ENCODE measurements at regions not wholly inside any gene's neighbourhood (a gene's known extent, or its start where the extent isn't known, plus 50 kb on each side); places are given as distances from the start of the nearest gene placed in this dataset.

DNA sequence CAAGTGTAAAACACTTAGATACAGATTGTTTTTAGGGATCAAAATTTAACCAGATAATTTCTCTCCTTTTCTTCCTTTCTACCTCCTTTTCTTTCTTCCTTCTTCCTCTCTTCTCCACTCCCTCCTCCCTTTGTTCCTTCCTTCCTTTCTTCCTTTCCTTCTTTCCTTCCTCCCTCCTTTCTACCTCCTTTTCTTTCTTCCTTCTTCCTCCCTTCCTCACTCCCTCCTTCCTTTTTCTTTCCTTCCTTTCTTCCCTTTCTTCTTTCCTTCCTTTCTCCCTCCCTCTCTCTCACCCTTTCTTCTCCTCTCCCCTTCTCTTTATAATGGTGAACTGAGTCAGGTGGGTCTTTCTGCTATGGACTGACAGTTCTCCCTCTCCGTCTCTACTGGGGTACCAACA lies 397.5 kb upstream of the CDH11 start:
- Histone ChIP-seq H3K27ac (replicated peaks in 1 of 4) (no peak overlapping the region), H3K27me3 (no peaks in the 10 kb centered on the region), H3K4me3 (no peak overlapping the region), H3K9me3 (no peaks in the 10 kb centered on the region), H3K4me1 (peaks cover 0 to 11% (median 9%) of the 10 kb centered on the region in 4 donors), H3K36me3 (no peaks in the 10 kb centered on the region)
- TF ChIP-seq, protein P1, sequence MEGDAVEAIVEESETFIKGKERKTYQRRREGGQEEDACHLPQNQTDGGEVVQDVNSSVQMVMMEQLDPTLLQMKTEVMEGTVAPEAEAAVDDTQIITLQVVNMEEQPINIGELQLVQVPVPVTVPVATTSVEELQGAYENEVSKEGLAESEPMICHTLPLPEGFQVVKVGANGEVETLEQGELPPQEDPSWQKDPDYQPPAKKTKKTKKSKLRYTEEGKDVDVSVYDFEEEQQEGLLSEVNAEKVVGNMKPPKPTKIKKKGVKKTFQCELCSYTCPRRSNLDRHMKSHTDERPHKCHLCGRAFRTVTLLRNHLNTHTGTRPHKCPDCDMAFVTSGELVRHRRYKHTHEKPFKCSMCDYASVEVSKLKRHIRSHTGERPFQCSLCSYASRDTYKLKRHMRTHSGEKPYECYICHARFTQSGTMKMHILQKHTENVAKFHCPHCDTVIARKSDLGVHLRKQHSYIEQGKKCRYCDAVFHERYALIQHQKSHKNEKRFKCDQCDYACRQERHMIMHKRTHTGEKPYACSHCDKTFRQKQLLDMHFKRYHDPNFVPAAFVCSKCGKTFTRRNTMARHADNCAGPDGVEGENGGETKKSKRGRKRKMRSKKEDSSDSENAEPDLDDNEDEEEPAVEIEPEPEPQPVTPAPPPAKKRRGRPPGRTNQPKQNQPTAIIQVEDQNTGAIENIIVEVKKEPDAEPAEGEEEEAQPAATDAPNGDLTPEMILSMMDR (IDR thresholded peaks at IDR 0.05) = no peak
- no peak for TF ChIP-seq POLR2AphosphoS5 (IDR thresholded peaks at IDR 0.05)
- no peak for TF ChIP-seq POLR2A (IDR thresholded peaks at IDR 0.05; ENCODE audit: low read depth)
- no peak for TF ChIP-seq EP300 (IDR thresholded peaks at IDR 0.05)
- DNase-seq (ENCODE audit: extremely low spot score) = no peak
- WGBS = 92% methylated on average over 1 of the region's 1 CpG
- intact Hi-C loops (cut with DNase I) = no loop called here

DNA sequence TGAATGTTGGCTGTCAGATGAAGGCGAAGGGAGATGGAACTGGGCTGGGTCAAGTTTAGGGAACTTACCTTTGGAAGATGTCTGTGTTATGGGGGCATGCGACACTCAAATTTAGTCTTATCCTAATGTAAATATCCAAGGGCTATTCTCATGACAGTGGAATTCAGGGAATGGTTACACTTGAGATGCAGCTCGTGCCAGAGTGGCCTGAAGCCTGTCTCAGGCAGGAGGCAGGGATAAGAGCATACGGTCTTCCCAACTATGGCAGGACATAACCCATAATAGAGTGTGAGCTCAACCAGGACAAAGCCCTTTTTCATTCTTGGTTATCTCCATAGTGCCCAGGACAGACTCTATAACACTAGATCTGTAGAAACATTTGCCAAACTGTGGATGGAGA lies 393.3 kb upstream of the CDH11 start:
- H3K9me3 ChIP-seq = no peaks in the 10 kb centered on the region
- intact Hi-C loops (cut with DNase I) = no loop called here
- H3K27ac ChIP-seq (replicated peaks in 1 of 4) = no peak overlapping the region
- 61% methylated on average over 4 of the region's 4 CpGs for WGBS
- no peaks in the 10 kb centered on the region for H3K27me3 ChIP-seq
- peaks cover 0 to 11% (median 9%) of the 10 kb centered on the region in 4 donors for H3K4me1 ChIP-seq
- DNase-seq (ENCODE audit: extremely low spot score) = no peak
- H3K36me3 ChIP-seq = no peaks in the 10 kb centered on the region
- TF ChIP-seq, protein P1 (IDR thresholded peaks at IDR 0.05) = no peak
- no peak for TF ChIP-seq POLR2A (IDR thresholded peaks at IDR 0.05; ENCODE audit: low read depth)
- no peak for TF ChIP-seq POLR2AphosphoS5 (IDR thresholded peaks at IDR 0.05)
- no peak for TF ChIP-seq EP300 (IDR thresholded peaks at IDR 0.05)
- H3K4me3 ChIP-seq = no peak overlapping the region

DNA sequence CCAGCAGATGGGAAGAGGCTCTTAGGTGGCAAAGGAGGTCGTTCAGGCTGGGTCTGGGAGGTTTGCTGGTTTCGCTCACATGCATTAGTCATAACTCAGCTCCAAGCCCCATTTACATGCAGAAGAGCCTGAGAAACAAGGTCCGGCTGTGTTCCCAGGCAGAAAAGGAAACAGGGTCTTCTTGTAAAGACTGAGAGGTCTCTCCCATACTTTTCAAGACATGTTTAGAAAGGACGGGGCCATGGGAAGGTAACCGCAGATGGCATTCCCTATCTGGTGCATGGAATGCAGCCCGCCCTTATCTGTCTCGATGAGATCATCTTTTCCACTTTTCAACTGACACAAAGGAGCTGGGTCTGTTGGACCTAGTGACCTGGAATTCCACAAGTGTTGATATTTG lies 389.0 kb upstream of the CDH11 start:
- peaks cover 0 to 11% (median 9%) of the 10 kb centered on the region in 4 donors for H3K4me1 ChIP-seq
- DNase-seq (ENCODE audit: extremely low spot score) = no peak
- TF ChIP-seq, protein P1 (IDR thresholded peaks at IDR 0.05) = no peak
- TF ChIP-seq EP300 (IDR thresholded peaks at IDR 0.05) (no peak), POLR2AphosphoS5 (IDR thresholded peaks at IDR 0.05) (no peak)
- H3K36me3 ChIP-seq = no peaks in the 10 kb centered on the region
- intact Hi-C loops (cut with DNase I) = no loop called here
- WGBS = 65% methylated on average over 7 of the region's 7 CpGs
- no peak overlapping the region for H3K4me3 ChIP-seq
- no peaks in the 10 kb centered on the region for H3K27me3 ChIP-seq
- H3K27ac ChIP-seq (replicated peaks in 1 of 4) = no peak overlapping the region
- H3K9me3 ChIP-seq = no peaks in the 10 kb centered on the region

DNA sequence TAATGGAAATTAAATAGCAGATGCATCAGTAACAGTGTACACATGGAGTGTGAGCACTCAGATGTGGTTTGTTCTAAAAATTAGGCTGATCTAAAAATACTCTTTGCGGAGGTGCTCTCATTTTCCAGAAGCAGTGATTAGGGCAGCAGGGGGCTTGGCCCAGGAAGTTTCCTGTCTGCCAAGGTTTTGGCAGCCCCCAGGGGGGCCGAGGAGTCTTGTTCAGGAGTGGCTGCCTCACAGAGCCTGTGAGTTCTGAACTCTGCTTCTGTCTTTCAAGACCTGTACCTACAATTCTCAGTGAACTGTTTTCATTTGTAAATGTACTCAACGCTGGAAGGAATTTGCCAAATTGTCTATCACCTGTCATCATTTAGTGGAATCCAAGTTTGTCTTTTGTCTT lies 388.4 kb upstream of the CDH11 start:
- DNase-seq (ENCODE audit: extremely low spot score) = no peak
- no peak for TF ChIP-seq POLR2AphosphoS5 (IDR thresholded peaks at IDR 0.05)
- TF ChIP-seq EP300 (IDR thresholded peaks at IDR 0.05) = no peak
- no peak for TF ChIP-seq POLR2A (IDR thresholded peaks at IDR 0.05; ENCODE audit: low read depth)
- TF ChIP-seq, protein P1 (IDR thresholded peaks at IDR 0.05) = no peak
- Histone ChIP-seq H3K36me3 (no peaks in the 10 kb centered on the region), H3K9me3 (no peaks in the 10 kb centered on the region), H3K4me1 (peaks cover 0 to 6% (median 5%) of the 10 kb centered on the region in 4 donors), H3K27me3 (no peaks in the 10 kb centered on the region), H3K27ac (replicated peaks in 1 of 4) (no peak overlapping the region), H3K4me3 (no peak overlapping the region)
- intact Hi-C loops (cut with DNase I) = no loop called here
- 58% methylated on average over 3 of the region's 3 CpGs for WGBS

DNA sequence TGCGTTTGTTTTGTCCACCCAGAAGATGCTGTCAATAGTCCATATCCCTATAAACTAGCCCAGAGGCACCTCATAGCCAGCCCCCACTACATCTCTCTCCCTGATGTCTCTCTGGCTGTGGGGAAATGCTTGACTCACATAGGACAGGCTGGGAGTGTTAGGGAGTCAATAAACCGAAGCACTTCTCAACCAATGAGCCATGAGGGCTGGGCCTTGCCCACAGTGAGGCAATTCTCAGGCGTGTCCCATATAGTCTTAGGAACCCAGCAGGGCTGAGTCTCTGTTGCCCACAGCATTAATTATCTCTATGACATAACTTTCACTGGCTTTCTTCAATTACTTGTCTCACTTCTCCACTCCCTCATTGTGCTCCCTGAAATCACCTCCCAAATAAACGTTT lies 387.3 kb upstream of the CDH11 start:
- H3K4me1 ChIP-seq = no peaks in the 10 kb centered on the region
- H3K4me3 ChIP-seq = no peak overlapping the region
- DNase-seq (ENCODE audit: extremely low spot score) = no peak
- H3K36me3 ChIP-seq = no peaks in the 10 kb centered on the region
- WGBS = 89% methylated on average over 4 of the region's 4 CpGs
- no peaks in the 10 kb centered on the region for H3K9me3 ChIP-seq
- H3K27me3 ChIP-seq = no peaks in the 10 kb centered on the region
- H3K27ac ChIP-seq (replicated peaks in 1 of 4) = no peak overlapping the region
- TF ChIP-seq, protein P1 (IDR thresholded peaks at IDR 0.05) = no peak
- no peak for TF ChIP-seq POLR2A (IDR thresholded peaks at IDR 0.05; ENCODE audit: low read depth)
- TF ChIP-seq POLR2AphosphoS5 (IDR thresholded peaks at IDR 0.05) = no peak
- TF ChIP-seq EP300 (IDR thresholded peaks at IDR 0.05) = no peak
- intact Hi-C loops (cut with DNase I) = no loop called here
